GM19397 (cell line): ENCODE measurements at regions not wholly inside any gene's neighbourhood (a gene's known extent, or its start where the extent isn't known, plus 50 kb on each side); places are given as distances from the start of the nearest gene placed in this dataset.

ENCODE experiments used
- ATAC-seq: cut with Tn5 transposase; IDR thresholded peaks from one replicate; pipeline ENCODE4 v1.9.1; 2021; ENCODE audit warnings: mild to moderate bottlenecking, moderate library complexity; ENCODE audit not compliant: unreplicated experiment

DNA sequence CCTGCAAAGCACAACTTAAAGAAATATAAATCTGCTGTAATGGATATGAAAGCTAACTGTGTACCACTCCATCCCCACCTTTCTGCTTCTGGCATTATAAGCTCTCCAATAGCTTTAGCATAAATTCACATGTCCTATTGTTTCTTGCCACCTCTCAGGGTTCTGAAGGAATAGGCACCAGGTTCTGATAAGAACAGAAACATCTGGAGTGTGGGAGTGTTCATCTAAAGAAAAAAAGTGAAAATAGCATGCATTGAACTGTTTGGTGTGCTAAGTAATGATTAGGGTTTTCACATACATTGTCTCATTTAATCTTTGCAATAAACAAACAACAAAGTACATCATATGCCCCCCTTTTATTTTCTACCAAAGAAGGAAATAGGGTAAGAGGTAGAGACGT, 72.3 kb downstream of the FAM76B start:
- no peak for ATAC-seq

DNA sequence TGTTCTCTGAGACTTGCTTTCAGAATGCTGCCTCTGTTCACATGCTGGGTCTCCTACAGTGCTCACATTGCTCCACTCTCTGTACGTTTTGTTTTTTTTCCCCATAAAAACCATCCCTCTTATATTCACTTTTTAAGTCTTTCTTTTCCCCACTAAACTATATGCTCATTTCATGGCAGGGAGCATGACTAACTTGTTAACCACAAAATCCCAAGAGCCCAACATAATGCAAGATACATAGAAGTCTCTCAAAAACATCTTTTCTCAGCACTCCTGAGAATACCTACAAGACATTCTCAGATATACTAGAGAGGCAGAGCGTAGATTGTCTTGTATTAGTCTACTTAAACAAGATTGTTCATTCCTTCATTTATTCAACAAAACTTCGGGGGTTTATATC, 73.3 kb downstream of the FAM76B start:
- ATAC-seq = peak; percentile 5

DNA sequence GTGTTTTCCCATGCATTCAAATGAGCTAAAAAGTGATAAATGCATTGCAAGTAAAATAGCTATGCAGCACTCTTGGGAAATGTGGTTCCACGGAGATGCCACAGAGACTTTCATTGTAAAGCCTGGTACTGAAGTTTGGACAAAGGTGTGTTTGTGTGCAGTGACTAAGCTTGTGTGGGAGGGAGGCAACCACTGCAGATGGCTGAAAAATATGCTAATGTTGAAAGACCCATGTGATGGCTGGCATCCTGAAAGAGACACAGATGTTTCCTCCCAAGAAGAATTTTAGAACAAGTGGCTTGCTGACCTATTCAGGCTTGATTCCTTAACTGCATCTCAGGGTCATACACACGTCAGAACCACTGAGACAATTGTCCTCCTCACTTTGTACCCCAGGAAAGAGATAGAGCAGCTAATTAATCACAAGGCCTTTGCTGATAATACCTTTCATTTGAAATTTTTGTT, 73.8 kb downstream of the FAM76B start:
- ATAC-seq = peak; percentile 86

DNA sequence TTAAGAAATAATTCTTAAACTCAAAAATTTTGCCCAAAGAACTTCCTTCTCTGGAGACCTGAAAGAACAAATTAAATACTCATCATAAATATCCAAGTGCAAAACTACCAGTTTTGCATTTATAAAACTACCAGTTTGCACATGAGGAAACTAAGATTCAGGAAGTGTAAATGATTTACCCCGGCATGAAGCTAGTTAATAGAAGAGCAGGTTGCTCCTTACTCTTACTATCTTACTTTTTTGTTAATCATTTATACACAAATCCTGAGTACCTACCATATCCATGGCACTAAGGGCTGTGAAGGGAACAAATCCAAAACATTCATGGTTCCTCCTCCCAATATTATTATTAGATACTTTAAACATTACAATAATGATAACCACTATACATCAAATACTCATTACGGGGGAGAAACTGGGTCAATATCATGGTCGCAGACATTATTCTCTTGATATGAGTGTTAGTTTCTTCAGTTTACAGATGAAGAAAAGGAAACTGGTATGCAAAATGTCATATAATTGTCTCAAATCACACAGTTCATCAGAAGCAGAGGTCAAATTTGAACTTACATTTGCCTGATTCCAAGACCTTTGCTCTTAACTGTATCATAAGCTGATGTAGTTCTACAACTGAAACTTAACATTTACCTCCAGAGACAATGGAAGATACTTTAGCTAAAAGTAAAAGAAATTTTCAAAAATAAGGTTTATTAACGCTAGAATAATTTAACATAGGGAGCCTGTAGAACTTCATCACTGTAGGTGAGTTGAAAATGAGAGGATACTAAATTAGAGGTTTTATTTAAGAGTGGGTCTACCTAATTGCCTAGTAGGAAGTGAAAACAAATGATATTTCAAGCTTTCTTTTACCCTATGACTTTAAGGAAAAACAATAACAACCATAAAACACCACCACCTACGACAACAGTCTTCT, 74.5 kb downstream of the FAM76B start:
- ATAC-seq = no peak

DNA sequence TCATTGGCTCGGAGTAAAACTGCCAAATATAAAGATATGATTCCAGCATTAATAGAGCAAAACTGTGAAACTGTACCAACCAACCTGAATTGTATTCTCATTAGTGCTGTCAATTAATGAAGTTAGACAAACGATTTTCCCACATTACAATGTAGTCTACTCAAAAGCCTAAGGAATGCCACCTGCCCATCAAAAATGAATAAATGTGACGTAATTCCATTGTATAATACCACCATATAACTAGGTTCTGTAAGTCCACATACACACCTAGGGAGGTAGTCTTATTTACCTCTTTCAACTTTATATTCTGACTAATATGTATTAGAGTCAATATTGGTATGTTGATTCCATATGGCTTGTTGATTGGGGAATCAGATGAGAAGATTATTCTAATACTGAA, 76.2 kb downstream of the FAM76B start:
- ATAC-seq = no peak

DNA sequence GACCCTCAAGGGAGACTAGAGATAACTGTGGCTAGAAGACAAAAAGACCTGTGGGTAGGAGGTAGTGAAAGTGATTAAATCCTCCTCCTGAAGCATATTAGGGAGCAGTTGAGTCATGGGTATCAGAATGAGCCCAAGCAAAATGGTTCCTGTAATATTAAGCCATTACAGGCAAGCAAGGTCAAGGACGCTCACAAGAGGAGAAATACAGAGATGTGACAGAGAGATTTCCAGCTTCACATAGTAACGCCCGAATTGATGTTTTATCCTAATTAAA, 77.7 kb downstream of the FAM76B start:
- no peak for ATAC-seq

DNA sequence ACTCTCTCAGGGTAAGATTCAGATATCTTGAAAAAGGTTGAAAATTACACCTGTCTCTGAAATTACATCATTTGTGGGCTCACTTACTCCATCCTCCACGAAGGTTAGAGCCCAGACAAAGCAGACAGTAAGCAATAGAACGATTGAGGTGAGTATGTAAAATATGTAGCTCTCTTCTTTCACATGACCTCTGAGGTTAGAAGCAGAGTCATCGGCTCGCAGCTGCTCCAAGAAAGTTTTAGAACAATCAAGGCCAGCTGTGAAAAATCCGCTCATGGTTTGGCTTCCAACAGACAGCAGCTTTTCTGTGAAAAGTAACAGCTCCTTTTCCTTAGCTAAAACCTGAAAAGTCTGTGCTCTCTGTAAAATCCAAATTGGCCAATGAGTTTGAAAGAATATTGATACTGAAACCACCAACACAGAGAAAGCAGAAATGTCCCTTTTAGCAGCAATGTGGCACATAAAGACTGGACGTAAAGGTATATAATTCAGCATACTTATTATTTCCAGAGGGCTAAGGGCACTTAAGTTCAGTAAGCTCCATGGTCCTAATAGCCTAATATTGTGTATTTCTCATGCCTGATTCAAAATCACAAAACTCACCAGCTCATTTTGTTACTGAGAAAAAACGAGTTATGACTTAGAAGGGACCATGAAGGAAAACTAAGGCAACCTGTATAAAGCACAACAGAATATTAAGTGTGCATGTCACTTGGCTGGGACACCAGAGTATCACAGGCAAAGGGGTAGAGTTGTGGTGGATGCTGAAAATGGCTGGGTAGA, 78.2 kb downstream of the FAM76B start:
- no peak for ATAC-seq

DNA sequence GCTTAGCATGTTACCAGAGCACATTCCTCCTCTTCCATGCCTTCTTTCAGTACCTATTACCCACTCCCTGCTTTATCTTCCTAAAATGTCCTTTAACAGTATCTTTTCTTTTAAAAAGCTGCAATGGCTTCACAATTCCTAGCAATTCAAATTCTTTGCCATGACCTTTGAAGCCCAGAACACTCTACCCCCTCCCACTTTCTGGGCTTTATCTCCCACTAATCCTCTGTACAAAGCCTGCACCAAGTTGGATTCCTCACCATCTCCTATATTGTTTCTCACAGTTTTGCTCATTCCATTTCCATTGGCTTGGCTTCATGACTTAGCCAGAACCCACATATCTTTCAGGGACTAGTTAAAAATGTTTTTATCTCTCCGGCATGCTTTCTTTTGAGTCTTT, 80.9 kb downstream of the FAM76B start:
- no peak for ATAC-seq

DNA sequence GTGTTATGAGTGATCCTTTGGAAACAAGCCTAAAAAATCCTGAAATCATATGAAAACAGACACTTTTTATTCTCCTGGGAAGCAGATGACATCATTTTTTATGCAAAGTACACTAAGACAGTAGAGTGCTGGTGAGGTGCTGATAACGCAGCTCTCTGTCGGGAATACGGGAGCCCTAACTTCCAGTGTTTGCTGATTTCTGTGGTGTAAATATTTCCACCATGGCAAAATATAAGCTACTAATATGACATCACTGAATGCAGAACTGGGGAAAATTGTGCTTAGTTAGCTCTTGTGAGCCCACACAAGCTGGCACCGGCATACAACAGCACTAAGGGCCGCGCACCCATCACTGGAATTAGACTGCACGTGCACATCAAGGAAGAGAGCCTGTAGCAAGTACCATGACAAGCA, 82.6 kb downstream of the FAM76B start:
- ATAC-seq = no peak

DNA sequence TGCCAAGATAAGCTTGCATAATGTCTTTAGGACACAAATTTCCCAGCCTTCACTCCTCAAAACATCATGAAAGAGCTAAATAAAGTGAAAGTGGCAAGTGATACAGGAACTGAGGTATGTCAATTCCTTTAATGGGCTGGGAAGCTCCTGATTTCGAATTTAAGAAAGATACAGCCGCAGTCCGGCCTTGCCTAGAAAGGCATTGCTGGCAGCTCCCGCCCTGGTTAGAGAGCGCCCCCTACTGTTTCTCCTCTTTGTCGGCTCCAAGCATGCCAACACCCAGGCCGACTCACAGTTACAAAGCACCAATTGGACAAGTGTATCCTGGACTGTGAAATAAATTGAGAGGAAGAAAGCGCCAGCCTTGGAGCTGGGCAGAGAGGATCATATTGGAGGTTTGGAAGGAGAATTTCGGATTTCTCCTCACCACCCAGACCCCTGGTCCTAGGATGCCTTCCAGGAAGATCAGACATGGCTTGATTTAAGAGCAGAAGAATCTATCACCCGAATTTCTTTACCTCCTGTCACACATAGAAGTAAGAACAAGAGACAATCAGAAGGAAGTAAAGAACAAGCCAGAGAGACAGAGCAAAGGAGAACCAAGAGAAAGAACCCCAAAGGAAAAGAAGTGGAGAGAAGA, 84.0 kb downstream of the FAM76B start:
- ATAC-seq = peak; percentile 75

DNA sequence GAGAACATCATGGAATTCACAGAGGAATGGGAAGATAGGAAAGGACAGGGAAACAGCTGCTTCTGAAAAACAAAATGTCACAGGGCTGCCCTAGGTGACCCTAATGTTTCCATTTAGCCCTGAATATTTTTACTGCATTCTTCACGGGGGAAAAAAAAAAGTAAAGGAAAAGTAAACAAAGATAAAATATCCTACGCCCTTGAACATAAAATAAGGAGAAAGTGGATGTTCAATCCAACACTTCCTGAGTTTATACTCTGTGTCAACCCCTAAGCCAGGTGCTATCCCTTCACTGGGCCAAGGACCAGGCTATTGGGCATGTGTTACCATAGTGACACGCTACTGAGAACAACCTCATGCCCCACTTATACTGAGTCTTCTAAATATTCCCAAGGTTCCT, 84.7 kb downstream of the FAM76B start:
- ATAC-seq = no peak

DNA sequence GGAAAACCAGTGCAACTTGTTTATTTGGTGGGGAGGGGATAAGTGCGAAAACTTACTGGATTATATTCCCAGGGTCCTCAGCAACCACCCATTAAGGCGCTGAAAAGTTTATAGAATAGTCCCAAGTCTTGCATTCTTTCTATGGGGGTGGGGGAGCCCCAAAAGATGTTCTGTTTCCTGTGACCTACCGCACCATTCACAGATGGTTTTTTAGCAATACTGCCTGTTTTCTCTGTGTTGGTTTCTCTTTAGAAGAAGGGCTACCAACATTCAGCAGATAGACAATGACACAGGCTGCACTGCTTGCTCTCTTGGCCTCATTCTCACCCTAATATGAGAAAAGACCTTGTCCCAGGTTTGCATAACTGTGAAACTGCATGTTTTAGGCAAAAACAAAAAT, 86.5 kb downstream of the FAM76B start:
- ATAC-seq = no peak

DNA sequence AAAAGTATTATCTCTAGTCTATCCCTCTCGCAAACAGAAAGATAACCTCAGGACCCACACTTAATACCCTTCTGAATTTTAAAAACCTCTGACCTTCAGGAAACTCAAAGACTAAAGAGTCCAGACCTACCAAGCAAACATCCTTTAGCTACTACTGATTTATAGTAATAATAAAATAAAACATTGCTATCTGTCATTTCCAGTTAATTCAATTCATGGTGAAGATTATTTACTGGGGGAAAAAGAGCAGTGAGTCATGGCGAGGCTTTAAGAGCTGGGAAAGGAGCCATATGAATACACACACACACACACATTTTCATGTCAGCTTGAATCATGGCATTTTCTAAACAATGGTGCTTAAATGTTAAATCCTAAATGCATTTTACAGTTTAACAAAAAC, 87.1 kb downstream of the FAM76B start:
- ATAC-seq = no peak

DNA sequence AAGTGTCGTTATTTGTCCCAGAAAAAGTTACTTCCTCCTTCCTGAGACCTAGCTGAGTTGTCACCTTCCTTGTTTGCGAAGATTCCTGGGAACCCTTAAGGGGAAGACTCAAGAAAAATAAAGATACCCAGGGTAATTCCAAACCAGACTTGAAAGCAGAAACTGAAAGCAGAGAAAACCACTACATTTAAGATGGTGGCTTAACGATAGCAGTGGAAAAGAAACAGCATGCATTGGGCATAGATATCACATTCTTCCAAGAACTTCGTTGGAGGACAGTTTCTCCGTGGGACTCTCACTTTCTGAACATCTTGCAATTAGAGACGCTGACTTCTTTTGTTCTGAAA, 89.1 kb downstream of the FAM76B start:
- peak; percentile 33 for ATAC-seq

DNA sequence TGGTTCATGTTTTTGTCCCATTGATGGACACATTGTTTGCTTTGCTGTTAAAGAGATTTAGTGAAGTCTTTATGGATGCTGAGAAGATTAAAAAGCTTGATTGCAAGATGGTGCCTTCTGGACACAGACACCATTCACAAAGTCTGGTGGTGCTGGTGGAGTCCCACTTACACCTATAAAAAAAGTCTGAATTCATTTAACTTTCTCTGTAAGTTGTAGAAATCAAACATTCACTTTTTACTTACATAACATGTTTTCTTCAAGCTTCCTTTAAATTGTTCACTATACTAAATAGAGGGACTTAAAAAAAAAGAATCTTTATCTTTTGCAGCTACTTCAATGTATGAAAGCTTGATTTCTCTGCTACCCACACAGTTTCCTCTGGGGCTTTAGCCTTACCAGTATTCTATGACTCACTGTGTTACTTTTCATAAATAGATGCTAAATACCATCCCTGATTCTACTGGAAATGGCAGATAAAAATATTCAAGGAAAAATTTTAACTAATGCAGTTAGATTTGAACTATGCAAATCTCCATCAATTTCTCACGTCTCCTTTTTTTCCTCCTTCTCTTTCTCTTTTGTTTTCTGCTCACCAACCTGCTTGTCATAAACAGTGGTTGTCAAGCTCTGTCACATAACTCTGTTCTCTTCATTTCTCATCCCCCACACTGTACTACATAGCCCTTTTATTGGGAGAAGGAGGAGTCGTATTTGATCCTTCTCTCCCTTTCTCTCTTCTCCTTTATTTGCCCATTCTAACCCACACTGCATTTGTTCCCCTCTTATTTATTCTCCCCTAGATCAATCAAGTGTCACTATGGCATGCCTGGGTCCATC, 89.7 kb downstream of the FAM76B start:
- ATAC-seq = peak; percentile 31

DNA sequence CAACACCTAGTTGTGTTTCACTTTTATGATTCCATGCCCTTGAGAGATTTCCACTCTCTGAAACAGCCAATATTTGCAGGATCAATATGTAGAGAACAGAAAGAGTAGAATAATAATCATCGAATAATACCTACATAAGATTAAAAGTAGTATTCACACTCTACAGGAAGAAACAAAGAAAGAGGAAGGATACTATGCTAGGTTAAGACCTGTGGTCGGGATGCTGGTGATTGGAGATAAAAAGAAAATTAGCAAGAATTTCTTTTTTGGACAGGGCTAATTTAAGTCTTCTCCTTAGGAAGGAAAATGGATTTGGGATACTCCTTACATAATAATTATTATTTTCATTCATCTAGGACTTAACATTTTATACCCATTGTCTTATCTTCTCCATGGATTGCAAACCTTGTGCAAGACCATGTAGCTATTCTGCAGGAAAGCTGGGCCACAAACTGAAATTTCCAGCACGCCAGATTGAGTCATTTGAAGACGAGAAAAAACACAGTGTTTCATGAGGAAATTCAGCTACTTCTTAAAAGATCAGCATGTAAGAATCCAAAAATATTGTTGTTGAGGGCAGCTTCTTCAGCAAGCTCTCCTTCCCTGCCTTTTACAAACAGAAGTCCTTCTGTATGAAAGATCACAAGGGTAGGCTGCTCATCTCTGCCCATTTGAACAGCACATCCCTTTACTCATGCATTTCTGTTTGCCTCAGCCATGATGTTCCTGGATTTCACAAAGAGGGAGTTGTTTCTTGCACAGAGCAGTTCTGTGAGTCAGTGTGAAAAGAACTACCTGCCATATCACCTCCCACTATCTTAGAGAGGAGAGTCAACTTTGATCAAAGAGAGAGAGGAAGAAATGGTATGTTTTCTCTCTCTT, 90.7 kb downstream of the FAM76B start:
- ATAC-seq = no peak

DNA sequence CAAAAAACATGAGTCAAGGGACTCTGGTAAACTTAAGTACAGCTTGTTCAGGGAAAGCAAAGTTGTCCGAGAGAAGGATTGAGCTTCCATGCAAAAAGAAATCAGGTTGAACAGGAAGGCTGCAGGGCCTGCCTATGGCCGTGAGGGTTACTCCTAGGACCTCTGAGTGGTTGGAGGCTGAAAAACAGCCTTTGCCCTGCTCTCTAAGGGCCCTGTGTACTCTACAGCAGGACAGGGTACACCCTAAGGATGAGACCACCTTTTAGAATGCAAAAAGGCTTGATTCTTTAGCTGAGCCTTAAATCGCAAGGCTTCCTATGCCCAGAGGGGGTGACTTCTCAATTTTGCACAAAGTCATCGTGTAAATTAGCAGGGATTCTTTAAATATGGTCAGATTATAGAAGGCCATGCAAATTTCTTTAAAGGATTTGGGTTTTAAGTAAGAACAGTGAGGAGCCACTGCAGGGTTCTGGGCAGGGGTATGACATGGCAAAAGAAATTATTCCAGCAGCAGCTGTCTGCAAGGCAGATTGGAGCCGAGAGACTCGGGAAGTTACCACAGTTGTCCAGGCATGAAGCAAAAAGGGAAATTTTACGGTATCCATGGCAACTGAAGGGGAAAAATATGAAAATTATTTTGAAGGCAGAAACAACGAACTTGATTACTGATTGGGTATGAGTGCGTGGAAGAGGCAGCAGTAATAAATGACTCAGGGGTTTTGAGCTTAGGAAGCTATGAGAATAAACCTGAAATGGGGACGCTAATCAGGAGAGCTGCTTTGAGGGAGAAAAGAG, 91.8 kb downstream of the FAM76B start:
- no peak for ATAC-seq

DNA sequence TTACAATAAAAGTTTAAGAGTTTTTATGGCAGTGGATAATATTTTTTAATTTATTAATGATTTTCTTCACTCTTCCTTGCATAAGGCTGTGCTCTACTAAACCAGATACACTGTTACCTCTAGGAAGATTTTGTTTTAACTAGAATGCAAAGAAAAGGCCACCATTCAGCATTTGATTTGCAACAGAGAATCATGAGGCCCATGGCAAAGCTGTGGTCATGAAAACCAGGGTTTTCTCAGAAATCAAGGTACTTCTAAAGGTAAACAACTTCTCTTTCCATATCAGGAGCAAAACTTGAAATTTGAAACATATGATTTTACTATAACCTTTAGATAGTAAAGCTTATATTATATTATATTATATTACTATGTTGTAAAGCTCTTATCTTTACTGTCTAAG, 94.4 kb downstream of the FAM76B start:
- ATAC-seq = no peak

DNA sequence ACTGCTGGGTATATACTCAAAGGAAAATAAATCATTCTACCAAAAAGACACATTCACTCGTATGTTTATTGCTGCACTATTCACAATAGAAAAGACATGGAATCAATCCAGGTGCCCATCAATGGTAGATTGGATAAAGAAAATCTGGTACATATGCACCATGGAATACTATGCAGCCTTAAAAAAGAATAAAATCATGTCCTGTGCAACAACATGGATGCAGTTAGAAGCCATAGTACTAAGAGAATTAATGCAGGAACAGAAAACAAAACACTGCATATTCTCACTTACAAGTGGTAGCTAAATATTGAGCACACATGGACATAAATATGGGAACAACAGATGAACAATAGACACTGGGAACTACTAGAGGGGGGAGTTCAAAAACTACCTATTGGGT, 96.3 kb downstream of the FAM76B start:
- ATAC-seq = no peak
